HG02970 (cell line): ENCODE measurements at regions not wholly inside any gene's neighbourhood (a gene's known extent, or its start where the extent isn't known, plus 50 kb on each side); places are given as distances from the start of the nearest gene placed in this dataset.
"Not testable (repeated sequence)": the region's sequence is repeated elsewhere in the genome, so short reads cannot be mapped to it uniquely, and the experiment has no call there.

Experiments used
- ATAC-seq: cut with Tn5 transposase; IDR thresholded peaks from one replicate; pipeline ENCODE4 v1.9.1; 2021; ENCODE audit warnings: mild to moderate bottlenecking, moderate library complexity, moderate number of reproducible peaks; ENCODE audit not compliant: unreplicated experiment, low FRiP score

DNA sequence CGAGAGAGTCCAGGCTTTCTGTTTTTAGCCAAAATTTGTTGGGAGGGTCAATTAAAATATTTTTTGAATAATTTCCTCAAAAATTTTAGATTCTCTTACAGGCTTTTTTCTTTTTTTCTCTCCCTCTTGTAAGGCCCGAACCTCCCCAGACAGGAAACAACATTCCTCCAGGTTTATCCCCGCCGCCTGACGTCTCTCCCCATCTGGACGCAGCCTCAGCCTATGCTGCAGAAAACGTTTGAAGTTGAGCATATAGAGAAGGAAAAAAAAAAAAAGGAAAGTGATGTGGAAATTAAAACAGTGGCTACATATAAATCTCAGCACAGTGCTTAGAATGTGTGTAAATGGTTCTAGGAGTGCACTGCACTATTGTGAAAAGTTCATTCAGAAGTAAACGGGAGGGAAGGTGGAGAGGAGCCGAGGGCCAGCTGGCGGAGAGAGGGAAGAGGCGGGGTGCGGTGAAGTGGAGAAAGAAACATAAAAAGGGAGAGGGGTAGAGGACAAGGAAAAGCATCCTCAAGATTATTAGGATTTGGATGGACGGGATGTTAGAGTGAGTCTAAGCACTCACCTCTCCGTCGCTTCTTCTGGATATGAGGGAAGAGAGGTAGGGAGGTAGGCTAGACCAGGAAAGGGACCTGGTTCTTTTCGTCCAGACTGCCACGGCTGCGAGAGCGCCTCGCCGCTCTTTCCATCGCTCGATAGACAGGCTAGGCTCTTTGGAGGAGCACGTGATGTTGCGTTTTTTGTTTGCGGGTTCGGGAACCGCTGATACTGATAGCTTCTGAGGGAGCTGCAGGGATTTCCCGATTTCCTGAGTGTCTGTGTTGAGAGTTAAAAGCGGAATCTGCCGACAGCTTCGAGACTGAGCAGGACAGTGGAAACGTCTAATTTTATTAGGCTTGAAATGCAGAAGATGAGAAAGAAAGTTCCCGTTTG, 98.7 kb downstream of the TRIM27 start:
- ATAC-seq, result no peak

DNA sequence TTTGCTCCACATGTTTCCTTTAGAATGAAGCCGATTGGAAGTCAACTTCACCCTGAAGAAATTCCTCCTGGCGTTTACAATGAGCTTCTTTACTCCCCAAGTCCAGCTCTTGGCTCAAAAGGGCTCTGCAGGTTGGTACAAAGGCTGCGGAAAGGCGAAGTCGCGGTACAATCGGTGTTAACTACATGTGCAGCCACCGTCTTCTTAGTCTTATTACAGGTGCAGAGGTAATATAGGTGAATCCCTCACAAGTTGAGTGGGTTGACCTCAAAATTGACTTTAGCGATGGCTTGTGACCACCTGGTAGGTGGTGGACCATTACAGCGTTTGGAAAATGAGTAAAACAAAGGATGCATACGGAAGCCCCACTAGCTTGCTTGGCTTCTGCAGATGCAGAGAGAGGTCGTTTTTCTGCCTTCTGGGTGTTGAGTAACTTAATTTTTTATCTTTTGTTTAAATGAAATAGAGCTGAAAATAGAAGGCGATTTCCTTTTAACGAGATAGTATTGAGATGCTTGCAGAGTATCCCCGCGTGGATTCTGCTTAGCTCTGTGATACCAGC, 98.0 kb downstream of the TRIM27 start:
- no peak for ATAC-seq

GRCh38 chr6:28831683-28832082, 92.1 kb downstream of the TRIM27 start:
- ATAC-seq, result not testable (repeated sequence)

DNA sequence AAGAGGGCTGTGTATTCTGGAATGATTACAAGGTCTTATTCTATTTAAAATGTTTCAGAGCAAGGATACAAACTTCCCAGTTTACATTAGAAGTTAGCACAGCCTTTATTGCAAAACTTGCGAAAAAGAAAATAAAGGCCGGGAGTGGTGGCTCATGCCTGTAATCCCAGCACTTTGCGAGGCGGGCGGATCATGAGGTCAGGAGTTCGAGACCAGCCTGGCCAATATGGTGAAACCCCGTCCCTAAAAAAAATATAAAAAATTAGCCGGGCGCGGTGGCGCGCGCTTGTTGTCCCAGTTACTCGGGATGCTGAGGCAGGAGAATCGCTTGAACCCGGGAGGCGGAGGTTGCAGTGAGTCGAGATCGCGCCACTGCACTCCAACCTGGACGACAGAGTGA, 87.1 kb downstream of the TRIM27 start:
- not testable (repeated sequence) for ATAC-seq

DNA sequence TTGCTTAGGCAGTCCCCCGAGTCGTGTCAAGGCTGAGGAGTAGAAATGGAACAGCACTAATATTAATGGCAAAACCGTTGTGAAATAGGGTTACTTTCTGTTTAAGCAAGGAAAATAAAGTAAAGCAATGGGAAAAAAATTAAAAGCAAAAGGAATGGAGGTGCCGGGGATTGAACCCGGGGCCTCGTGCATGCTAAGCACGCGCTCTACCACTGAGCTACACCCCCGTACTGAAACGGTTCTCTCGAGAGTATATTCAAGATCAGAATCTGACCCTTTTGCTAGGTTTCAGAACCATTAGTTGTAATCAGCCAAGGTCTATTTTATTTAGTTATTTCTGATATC, 85.5 kb downstream of the TRIM27 start:
- peak; percentile 37 for ATAC-seq

DNA sequence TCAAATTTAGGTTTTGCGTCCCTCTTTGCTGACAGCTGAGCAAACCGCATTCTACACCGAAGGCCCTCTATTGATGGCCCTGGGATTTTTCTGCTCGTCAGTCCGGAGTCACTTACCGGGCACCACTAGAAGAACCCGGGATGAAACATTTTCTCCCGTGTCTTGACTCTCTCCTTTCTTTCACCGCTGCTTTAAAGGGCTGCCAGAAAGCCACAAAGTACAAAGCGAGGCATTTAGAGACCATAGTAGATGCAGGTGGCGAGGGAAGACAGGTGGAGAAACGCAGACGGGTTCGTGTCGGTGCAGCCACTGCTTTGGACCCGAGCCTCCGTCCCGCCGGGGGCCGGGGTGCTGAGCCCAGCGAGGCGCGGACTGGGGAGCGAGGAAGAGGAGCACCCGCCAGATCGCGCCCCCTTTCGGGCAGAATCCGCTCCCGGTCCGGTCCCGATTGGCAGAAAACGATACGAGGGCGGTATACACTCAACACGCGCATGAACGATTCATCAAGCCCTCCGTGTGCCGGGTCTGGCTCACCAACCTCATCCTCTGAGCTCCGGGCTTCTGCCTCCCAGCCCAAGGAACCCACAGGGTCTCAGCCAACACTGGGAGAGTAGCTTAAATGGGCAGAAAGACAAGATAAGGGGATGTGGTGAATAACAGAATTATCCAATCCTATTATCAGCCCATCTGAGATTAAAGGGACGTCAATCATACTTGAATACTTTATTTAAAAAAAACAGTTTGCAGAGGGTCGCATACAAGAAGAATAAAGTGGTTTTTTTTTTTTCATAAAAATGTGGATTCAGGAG, 84.9 kb downstream of the TRIM27 start:
- ATAC-seq, result peak; percentile 56

DNA sequence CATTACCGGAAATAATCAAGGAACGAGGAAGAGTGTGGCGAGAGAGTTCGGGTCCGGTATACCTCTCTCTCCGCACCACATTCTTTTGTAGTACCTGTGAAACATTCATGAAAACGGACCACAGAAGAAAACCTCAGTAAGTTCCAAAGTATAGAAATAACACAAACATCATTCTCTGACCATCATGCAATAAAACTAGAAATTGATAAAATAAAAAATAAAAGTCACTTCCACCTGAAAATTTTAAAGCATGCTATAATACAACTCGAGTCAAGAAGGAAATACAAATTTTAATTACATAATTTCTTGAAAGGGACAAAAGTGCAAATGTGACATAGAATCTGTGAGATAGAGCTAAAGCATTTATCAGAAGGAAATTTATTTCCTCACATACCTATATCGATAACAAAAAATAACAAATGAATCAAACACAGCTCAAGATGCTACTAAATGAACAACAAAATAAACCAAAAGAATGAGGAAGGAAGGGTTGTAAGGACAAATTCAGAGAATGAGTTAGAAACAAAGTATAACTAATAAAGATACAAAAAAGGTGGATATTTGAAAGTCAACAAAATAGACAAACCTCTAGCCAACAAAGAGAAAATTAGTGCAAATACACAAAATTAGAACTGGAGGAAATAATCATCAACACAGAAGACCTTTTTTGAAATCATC, 84.2 kb downstream of the TRIM27 start:
- ATAC-seq, result no peak

- ATAC-seq, result no peak
These were observed 82.5 kb downstream of the TRIM27 start for GRCh38 chr6:28841290-28841689.

DNA sequence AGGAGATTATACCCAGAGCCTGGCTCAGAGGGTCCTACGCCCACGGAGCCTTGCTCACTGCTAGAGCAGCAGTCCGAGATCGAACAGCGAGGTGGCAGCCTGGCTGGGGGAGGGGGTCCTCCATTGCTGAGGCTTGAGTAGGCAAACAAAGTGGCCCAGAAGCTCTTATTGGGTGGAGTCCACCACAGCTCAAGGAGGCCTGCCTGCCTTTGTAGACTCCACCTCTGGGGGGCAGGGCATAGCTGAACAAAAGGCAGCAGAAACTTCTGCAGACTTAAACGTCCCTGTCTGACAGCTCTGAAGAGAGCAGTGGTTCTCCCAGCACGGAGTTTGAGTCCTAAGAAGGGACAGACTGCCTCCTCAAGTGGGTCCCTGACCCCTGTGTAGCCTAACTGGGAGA, 75.0 kb downstream of the TRIM27 start:
- not testable (repeated sequence) for ATAC-seq
